ENCODE measurements at regions not wholly inside any gene's neighbourhood (a gene's known extent, or its start where the extent isn't known, plus 50 kb on each side); places are given as distances from the start of the nearest gene placed in this dataset.

DNA sequence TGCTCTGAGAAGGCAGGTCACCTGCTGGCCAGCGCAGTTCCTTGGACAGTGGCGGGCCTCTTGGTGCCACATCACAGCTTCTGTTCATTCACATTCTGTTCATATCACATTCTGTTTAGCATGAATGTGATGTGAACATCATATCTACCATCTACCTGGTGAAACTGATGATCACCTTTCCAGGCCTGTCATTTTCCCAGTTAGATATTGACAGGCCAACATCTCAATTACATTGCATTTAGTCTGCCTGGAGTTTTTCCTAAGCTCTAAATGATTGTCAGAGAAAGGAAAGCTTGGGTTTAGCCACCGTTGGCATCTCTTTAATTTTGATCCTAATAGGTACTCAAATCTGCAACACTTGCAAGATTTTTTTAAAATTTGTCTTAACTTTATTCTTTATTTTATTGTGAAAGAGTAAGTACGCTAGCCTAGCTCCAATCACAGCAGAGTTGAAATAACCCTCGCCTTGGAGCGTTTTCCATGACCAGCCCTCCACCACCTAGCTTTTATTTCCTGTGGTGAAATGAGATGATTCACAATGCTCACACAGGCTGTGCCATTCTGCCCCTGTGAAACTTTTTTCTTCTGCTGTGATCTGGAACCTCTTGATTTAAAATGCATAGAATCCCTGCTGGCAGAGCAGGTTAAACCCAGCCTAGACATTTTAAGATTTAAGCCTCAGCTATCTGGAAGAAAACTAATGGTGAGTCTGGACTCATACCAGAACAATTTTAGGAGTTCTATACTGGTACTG, 225.0 kb downstream of the ESM1 start:
- no peak overlapping the region for H3K27ac ChIP-seq (ENCODE audit: insufficient read depth, low read depth, low read length, poor library complexity, severe bottlenecking)
- no peaks in the 10 kb centered on the region for H3K4me1 ChIP-seq (ENCODE audit: control insufficient read depth, insufficient read depth, low read length)
- 95 to 97% methylated on average over 6 of the region's 6 CpGs for WGBS, 2 experiments
- no peak overlapping the region for H3K4me3 ChIP-seq (ENCODE audit: insufficient read depth, low read depth, low read length)
- H3K36me3 ChIP-seq (ENCODE audit: control insufficient read depth, insufficient read depth, low read length), result no peaks in the 10 kb centered on the region
- no peaks in the 10 kb centered on the region for H3K9me3 ChIP-seq (ENCODE audit: control insufficient read depth, low read length)
- H3K27me3 ChIP-seq (ENCODE audit: control insufficient read depth, insufficient read depth, low read length, poor library complexity, severe bottlenecking), result no peaks in the 10 kb centered on the region

DNA sequence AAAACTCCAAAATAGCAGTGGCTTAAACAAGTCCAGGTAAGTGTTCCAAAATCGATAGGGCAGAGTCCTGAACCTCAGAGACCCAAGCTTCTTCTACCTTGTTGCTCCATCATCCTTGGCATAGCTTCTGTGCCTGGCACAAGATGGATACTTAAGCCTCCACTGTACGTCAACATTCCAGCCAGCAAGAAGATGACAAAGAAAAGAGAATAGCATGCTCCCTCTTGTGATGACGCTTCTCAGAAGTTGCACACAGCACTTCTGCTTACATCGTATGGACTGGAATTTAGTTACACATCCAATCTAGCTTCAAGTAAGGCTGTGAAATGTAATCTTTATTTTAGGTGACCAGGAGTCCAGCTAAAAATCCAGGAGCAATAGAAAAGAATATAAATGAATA, 227.4 kb downstream of the ESM1 start:
- Histone ChIP-seq H3K4me3 (ENCODE audit: insufficient read depth, low read depth, low read length) (no peak overlapping the region), H3K36me3 (ENCODE audit: control insufficient read depth, insufficient read depth, low read length) (no peaks in the 10 kb centered on the region), H3K4me1 (ENCODE audit: control insufficient read depth, insufficient read depth, low read length) (no peaks in the 10 kb centered on the region), H3K9me3 (ENCODE audit: control insufficient read depth, low read length) (no peaks in the 10 kb centered on the region), H3K27ac (ENCODE audit: insufficient read depth, low read depth, low read length, poor library complexity, severe bottlenecking) (no peak overlapping the region), H3K27me3 (ENCODE audit: control insufficient read depth, insufficient read depth, low read length, poor library complexity, severe bottlenecking) (no peaks in the 10 kb centered on the region)
- 94 to 99% methylated on average over 4 of the region's 4 CpGs for WGBS, 2 experiments

DNA sequence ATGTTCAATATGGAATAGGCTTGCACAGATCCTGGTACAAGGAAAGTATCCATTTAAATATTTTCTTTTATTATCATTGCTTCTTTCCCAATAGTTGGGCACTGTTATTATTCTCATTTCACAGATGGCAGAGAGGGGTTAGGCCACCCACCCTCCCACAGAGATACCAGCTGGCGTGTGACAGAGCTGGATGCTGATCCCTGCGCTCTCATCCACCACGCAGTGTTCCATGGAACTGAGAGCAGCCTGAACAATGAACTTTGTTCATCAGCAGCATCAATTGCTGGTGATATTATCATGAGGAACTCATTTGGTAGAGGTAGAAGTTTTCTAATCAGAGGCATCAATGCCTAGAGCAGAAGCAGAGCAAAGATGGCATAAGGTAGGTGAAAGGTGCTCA, 227.9 kb downstream of the ESM1 start:
- H3K4me1 ChIP-seq (ENCODE audit: control insufficient read depth, insufficient read depth, low read length), result no peaks in the 10 kb centered on the region
- H3K9me3 ChIP-seq (ENCODE audit: control insufficient read depth, low read length), result no peaks in the 10 kb centered on the region
- no peaks in the 10 kb centered on the region for H3K36me3 ChIP-seq (ENCODE audit: control insufficient read depth, insufficient read depth, low read length)
- H3K27ac ChIP-seq (ENCODE audit: insufficient read depth, low read depth, low read length, poor library complexity, severe bottlenecking), result no peak overlapping the region
- WGBS, 2 experiments, result 96 to 98% methylated on average over 3 of the region's 3 CpGs
- H3K27me3 ChIP-seq (ENCODE audit: control insufficient read depth, insufficient read depth, low read length, poor library complexity, severe bottlenecking), result no peaks in the 10 kb centered on the region
- no peak overlapping the region for H3K4me3 ChIP-seq (ENCODE audit: insufficient read depth, low read depth, low read length)

DNA sequence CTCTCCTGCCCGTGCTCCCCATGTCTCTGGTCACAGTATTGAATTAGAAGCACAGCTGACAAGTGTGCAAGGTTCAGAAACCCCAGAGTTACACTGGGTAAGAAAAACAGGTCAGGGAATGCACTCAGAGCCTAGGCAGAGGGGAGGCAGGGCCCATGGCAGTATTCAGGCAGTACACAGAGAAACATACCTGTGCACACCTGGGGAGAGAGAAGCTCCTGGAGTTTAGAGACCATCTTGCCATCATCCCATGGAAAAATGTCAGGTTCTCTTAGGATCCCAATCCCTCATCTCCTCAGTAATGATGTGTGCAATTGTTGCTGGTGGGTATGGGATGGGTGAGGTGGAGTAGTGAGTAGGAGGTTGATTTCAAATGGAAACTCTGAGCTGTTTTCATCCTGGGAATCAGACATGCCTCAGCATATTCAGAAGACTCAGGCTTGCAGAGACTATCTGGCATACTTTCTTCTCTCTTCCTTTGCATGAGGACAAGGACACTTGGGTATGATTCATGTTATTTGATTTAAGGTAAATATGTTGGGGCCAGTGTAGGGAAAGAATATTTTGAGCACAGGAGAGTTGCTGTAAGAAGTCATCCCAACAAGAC, 228.5 kb downstream of the ESM1 start:
- Histone ChIP-seq H3K27ac (ENCODE audit: insufficient read depth, low read depth, low read length, poor library complexity, severe bottlenecking) (no peak overlapping the region), H3K4me1 (ENCODE audit: control insufficient read depth, insufficient read depth, low read length) (no peaks in the 10 kb centered on the region), H3K36me3 (ENCODE audit: control insufficient read depth, insufficient read depth, low read length) (no peaks in the 10 kb centered on the region), H3K9me3 (ENCODE audit: control insufficient read depth, low read length) (no peaks in the 10 kb centered on the region), H3K4me3 (ENCODE audit: insufficient read depth, low read depth, low read length) (no peak overlapping the region), H3K27me3 (ENCODE audit: control insufficient read depth, insufficient read depth, low read length, poor library complexity, severe bottlenecking) (no peaks in the 10 kb centered on the region)
- WGBS, 2 experiments, result 88 to 92% methylated on average over 1 of the region's 1 CpG

DNA sequence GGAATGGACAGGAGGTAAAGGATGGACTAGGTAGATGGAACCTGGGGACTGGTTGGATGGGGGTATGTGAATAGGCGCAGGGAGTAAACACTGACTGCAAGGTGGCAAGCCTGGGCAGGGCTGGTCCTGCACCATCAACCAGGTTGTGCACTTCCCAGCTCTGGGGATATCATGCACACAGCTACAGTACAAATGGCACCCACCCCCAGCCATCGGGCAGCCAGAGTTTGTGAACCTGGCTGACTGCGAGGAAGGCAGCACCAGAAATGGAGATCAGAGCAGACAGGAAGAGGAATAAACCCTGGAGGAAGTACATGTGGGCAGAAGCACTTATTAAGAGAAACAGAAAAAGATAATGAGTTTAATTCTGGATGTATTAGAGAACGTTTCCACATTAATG, 229.1 kb downstream of the ESM1 start:
- Histone ChIP-seq H3K27ac (ENCODE audit: insufficient read depth, low read depth, low read length, poor library complexity, severe bottlenecking) (no peak overlapping the region), H3K27me3 (ENCODE audit: control insufficient read depth, insufficient read depth, low read length, poor library complexity, severe bottlenecking) (no peaks in the 10 kb centered on the region), H3K9me3 (ENCODE audit: control insufficient read depth, low read length) (no peaks in the 10 kb centered on the region), H3K4me1 (ENCODE audit: control insufficient read depth, insufficient read depth, low read length) (no peaks in the 10 kb centered on the region), H3K36me3 (ENCODE audit: control insufficient read depth, insufficient read depth, low read length) (no peaks in the 10 kb centered on the region), H3K4me3 (ENCODE audit: insufficient read depth, low read depth, low read length) (no peak overlapping the region)
- WGBS, 2 experiments, result 92 to 96% methylated on average over 4 of the region's 4 CpGs

DNA sequence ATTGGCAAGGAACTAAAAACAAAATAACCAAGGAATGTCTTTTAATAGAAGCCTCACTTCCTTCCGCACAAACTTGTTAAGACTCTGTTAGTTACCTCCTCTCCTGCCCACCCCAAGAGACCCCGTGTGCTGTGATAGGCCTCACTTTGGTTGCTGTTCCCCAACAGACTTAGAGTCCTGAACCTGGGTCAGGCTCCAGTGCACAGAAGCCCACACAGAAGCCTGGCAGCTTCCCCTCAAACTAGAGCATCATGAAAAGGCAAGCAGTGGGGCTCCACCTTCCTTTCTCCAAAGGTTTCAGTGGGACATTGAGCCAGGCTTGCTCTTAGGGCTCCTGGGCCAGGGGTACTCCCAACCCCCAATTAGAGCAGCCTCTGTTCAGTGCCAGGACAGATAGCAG, 230.5 kb downstream of the ESM1 start:
- no peak overlapping the region for H3K27ac ChIP-seq (ENCODE audit: insufficient read depth, low read depth, low read length, poor library complexity, severe bottlenecking)
- H3K36me3 ChIP-seq (ENCODE audit: control insufficient read depth, insufficient read depth, low read length), result no peaks in the 10 kb centered on the region
- no peaks in the 10 kb centered on the region for H3K9me3 ChIP-seq (ENCODE audit: control insufficient read depth, low read length)
- H3K27me3 ChIP-seq (ENCODE audit: control insufficient read depth, insufficient read depth, low read length, poor library complexity, severe bottlenecking), result no peaks in the 10 kb centered on the region
- 91 to 95% methylated on average over 2 of the region's 2 CpGs for WGBS, 2 experiments
- H3K4me1 ChIP-seq (ENCODE audit: control insufficient read depth, insufficient read depth, low read length), result no peaks in the 10 kb centered on the region
- H3K4me3 ChIP-seq (ENCODE audit: insufficient read depth, low read depth, low read length), result no peak overlapping the region

DNA sequence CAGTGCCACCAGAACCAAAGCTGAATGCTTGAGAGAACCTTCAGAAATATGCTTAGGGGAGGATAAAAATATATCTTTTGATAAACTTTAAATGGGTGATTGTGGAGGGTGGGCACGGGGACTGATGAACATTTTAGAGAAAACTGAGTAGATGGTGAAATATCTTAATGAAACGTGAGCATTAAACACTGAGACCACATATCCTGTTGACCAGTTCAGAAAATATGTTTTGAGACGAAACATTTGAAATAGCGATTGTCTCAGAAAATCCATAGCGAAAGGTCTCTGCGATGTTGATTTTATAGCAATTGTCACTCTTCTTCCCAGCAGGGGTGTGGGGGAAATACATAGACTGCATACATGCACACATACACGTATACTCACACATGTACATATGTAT, 231.0 kb downstream of the ESM1 start:
- Histone ChIP-seq H3K4me1 (ENCODE audit: control insufficient read depth, insufficient read depth, low read length) (no peaks in the 10 kb centered on the region), H3K36me3 (ENCODE audit: control insufficient read depth, insufficient read depth, low read length) (no peaks in the 10 kb centered on the region), H3K27me3 (ENCODE audit: control insufficient read depth, insufficient read depth, low read length, poor library complexity, severe bottlenecking) (no peaks in the 10 kb centered on the region), H3K9me3 (ENCODE audit: control insufficient read depth, low read length) (no peaks in the 10 kb centered on the region), H3K4me3 (ENCODE audit: insufficient read depth, low read depth, low read length) (no peak overlapping the region), H3K27ac (ENCODE audit: insufficient read depth, low read depth, low read length, poor library complexity, severe bottlenecking) (no peak overlapping the region)
- WGBS, 2 experiments, result 94 to 95% methylated on average over 7 of the region's 7 CpGs

DNA sequence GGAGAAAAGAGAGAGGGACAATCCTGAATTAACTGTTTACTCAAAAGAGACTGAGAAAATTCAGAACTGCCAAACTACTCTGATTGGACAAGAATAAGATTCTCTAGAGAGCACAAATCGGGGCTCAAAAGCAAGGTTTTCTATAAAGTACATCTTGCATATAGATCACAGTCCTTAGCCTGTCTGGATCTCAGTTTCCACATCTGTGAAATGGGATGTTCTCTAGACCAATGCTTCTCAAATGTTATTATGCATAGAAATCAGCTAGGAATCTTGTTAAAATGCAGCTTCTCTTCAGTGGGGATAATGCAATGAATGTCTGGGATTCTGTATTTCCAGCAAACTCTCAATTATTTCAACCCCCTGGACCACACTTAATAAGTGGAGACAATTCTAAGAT, 231.6 kb downstream of the ESM1 start:
- Histone ChIP-seq H3K36me3 (ENCODE audit: control insufficient read depth, insufficient read depth, low read length) (no peaks in the 10 kb centered on the region), H3K9me3 (ENCODE audit: control insufficient read depth, low read length) (no peaks in the 10 kb centered on the region), H3K4me3 (ENCODE audit: insufficient read depth, low read depth, low read length) (no peak overlapping the region), H3K27me3 (ENCODE audit: control insufficient read depth, insufficient read depth, low read length, poor library complexity, severe bottlenecking) (no peaks in the 10 kb centered on the region), H3K4me1 (ENCODE audit: control insufficient read depth, insufficient read depth, low read length) (no peaks in the 10 kb centered on the region), H3K27ac (ENCODE audit: insufficient read depth, low read depth, low read length, poor library complexity, severe bottlenecking) (no peak overlapping the region)
- WGBS, 2 experiments, result 79 to 93% methylated on average over 1 of the region's 1 CpG

DNA sequence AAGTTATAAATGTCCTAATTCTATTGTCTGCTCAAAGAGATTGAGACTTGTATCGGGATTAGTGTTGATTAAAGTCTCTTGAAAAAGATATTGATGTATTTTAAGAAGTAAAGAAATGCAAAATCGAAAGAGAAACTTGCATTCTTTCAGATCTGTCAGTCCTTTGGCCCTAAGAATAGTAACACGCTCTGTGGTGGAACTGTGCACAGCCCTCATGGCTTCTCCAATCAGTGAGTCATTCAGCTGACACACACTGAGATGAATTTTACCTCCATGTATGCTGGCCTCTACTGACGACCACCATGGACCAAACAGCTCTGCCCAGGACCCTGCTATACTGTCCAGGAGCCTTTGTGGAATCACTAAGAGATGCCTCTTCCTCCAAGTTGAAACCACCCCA, 232.4 kb downstream of the ESM1 start:
- no peaks in the 10 kb centered on the region for H3K9me3 ChIP-seq (ENCODE audit: control insufficient read depth, low read length)
- H3K4me1 ChIP-seq (ENCODE audit: control insufficient read depth, insufficient read depth, low read length), result no peaks in the 10 kb centered on the region
- H3K4me3 ChIP-seq (ENCODE audit: insufficient read depth, low read depth, low read length), result no peak overlapping the region
- no peak overlapping the region for H3K27ac ChIP-seq (ENCODE audit: insufficient read depth, low read depth, low read length, poor library complexity, severe bottlenecking)
- H3K36me3 ChIP-seq (ENCODE audit: control insufficient read depth, insufficient read depth, low read length), result no peaks in the 10 kb centered on the region
- WGBS, 2 experiments, result 67 to 68% methylated on average over 4 of the region's 4 CpGs
- no peaks in the 10 kb centered on the region for H3K27me3 ChIP-seq (ENCODE audit: control insufficient read depth, insufficient read depth, low read length, poor library complexity, severe bottlenecking)

DNA sequence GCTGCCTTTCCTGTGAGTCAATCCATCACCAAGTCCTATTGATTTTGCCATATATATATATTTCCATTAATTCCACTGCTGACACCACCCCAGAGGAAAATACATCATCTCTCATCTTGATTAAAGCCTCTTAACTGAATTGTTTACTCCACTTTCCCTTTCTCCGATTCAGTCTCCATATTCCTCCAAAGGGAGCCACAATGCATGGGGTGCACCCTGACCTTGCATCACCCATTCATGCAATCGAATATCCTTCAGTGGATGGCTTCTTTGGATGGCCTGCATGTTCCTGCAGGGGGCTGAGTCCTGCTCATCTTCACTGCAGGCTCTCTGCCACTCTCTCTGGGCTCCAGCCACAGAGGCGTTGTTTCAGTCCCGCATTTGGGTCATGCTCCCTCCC, 231.0 kb downstream of the SNX18 start:
- Histone ChIP-seq H3K27me3 (ENCODE audit: control insufficient read depth, insufficient read depth, low read length, poor library complexity, severe bottlenecking) (no peaks in the 10 kb centered on the region), H3K27ac (ENCODE audit: insufficient read depth, low read depth, low read length, poor library complexity, severe bottlenecking) (no peak overlapping the region), H3K4me1 (ENCODE audit: control insufficient read depth, insufficient read depth, low read length) (peaks cover 8% of the 10 kb centered on the region), H3K9me3 (ENCODE audit: control insufficient read depth, low read length) (no peaks in the 10 kb centered on the region), H3K36me3 (ENCODE audit: control insufficient read depth, insufficient read depth, low read length) (no peaks in the 10 kb centered on the region), H3K4me3 (ENCODE audit: insufficient read depth, low read depth, low read length) (no peak overlapping the region)
- WGBS, 2 experiments, result 91 to 93% methylated on average over 4 of the region's 4 CpGs
